ENCODE measurements at regions not wholly inside any gene's neighbourhood (a gene's known extent, or its start where the extent isn't known, plus 50 kb on each side); places are given as distances from the start of the nearest gene placed in this dataset.

DNA sequence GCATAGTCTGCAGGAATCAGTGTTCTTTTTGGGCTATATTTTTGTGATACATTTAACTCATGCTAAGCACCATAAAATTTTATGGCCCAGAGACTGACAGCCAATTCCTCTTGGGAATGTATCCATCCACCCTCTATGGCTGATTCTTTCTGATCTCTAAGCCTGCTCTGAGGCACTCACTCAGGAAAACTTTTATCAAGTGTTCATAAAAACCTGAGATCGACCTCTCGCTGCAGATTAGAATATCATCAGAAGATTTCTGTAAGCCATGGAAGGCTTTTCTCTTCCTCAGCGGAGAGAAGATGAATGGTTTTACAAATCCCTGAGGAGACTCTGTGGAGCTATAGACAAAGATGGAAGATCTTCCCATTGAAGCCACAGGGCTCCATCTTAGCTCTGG is 489.8 kb upstream of the GHITM start:
- Mint-ChIP-seq H3K4me1 (no peaks in the 10 kb centered on the region), H3K4me3 (no peak overlapping the region), H3K36me3 (no peaks in the 10 kb centered on the region), H3K9me3 (peaks cover 0 to 8% (median 0%) of the 10 kb centered on the region in 11 donors), H3K27me3 (no peaks in the 10 kb centered on the region), H3K27ac (no peak overlapping the region)
- no peak for DNase-seq
- H3K27ac ChIP-seq (ENCODE audit: low read depth, low read length) = no peak overlapping the region
- H3K27me3 ChIP-seq (ENCODE audit: control insufficient read depth in 2 of 2, insufficient read depth in 2 of 2, low read length in 2 of 2) = no peaks in the 10 kb centered on the region
- no peaks in the 10 kb centered on the region for H3K4me1 ChIP-seq (ENCODE audit: control insufficient read depth in 2 of 2, insufficient read depth in 2 of 2, low read length in 2 of 2)
- ChIA-PET POLR2A (no interaction called here), CTCF (no interaction called here)
- no peak for ATAC-seq
- H3K4me3 ChIP-seq (ENCODE audit: low read length) = no peak overlapping the region
- intact Hi-C loops (cut with micrococcal nuclease) = no loop called here
- H3K36me3 ChIP-seq (ENCODE audit: control insufficient read depth in 2 of 3, insufficient read depth in 3 of 3, low read length in 3 of 3) = no peaks in the 10 kb centered on the region
- H3K9me3 ChIP-seq (ENCODE audit: control insufficient read depth in 2 of 3, low read length in 3 of 3) = no peaks in the 10 kb centered on the region

- DNase-seq (no peak), ATAC-seq (no peak)
- Histone ChIP-seq H3K4me1 (ENCODE audit: control insufficient read depth in 2 of 2, insufficient read depth in 2 of 2, low read length in 2 of 2) (no peaks in the 10 kb centered on the region), H3K4me3 (ENCODE audit: low read length) (no peak overlapping the region), H3K27me3 (ENCODE audit: control insufficient read depth in 2 of 2, insufficient read depth in 2 of 2, low read length in 2 of 2) (no peaks in the 10 kb centered on the region), H3K9me3 (ENCODE audit: control insufficient read depth in 2 of 3, low read length in 3 of 3) (no peaks in the 10 kb centered on the region), H3K36me3 (ENCODE audit: control insufficient read depth in 2 of 3, insufficient read depth in 3 of 3, low read length in 3 of 3) (no peaks in the 10 kb centered on the region), H3K27ac (ENCODE audit: low read depth, low read length) (no peak overlapping the region)
- no peak overlapping the region for H3K27ac Mint-ChIP-seq
- H3K4me3 Mint-ChIP-seq = no peak overlapping the region
- no peaks in the 10 kb centered on the region for H3K27me3 Mint-ChIP-seq
- ChIA-PET CTCF (no interaction called here), POLR2A (no interaction called here)
- no peaks in the 10 kb centered on the region for H3K36me3 Mint-ChIP-seq
- H3K4me1 Mint-ChIP-seq = no peaks in the 10 kb centered on the region
- intact Hi-C loops (cut with micrococcal nuclease) = no loop called here
- peaks cover 0 to 5% (median 0%) of the 10 kb centered on the region in 11 donors for H3K9me3 Mint-ChIP-seq
These were observed 484.6 kb upstream of the GHITM start for GRCh38 chr10:83654689-83655088.

DNA sequence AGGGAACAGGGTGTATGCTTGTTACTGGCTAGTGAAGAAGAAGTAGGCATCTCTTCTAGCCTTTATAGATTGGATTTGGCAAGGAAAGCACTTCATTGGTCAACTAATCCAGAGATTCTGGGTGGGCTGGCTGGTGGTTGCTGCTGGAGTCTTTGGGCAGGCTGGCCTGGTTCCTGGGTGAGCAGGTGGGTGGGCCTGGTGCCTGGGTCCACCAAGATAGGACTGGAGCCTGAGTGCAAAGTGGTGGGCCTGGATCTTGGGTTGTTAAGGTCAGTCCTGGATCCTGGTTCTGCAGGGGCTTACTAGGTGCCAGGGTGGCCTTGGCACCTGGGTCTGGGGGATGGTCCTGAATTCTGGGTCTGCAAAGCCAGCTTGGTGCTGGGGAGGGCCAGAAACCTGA is 482.4 kb upstream of the GHITM start:
- Mint-ChIP-seq H3K36me3 (no peaks in the 10 kb centered on the region), H3K9me3 (peaks cover 0 to 5% (median 0%) of the 10 kb centered on the region in 11 donors), H3K27ac (no peak overlapping the region), H3K4me3 (no peak overlapping the region), H3K27me3 (no peaks in the 10 kb centered on the region), H3K4me1 (no peaks in the 10 kb centered on the region)
- no peaks in the 10 kb centered on the region for H3K4me1 ChIP-seq (ENCODE audit: control insufficient read depth in 2 of 2, insufficient read depth in 2 of 2, low read length in 2 of 2)
- ATAC-seq = no peak
- no peak for DNase-seq
- ChIA-PET POLR2A (no interaction called here), CTCF (no interaction called here)
- H3K9me3 ChIP-seq (ENCODE audit: control insufficient read depth in 2 of 3, low read length in 3 of 3) = no peaks in the 10 kb centered on the region
- no peaks in the 10 kb centered on the region for H3K36me3 ChIP-seq (ENCODE audit: control insufficient read depth in 2 of 3, insufficient read depth in 3 of 3, low read length in 3 of 3)
- H3K27ac ChIP-seq (ENCODE audit: low read depth, low read length) = no peak overlapping the region
- H3K4me3 ChIP-seq (ENCODE audit: low read length) = no peak overlapping the region
- intact Hi-C loops (cut with micrococcal nuclease) = no loop called here
- H3K27me3 ChIP-seq (ENCODE audit: control insufficient read depth in 2 of 2, insufficient read depth in 2 of 2, low read length in 2 of 2) = no peaks in the 10 kb centered on the region

DNA sequence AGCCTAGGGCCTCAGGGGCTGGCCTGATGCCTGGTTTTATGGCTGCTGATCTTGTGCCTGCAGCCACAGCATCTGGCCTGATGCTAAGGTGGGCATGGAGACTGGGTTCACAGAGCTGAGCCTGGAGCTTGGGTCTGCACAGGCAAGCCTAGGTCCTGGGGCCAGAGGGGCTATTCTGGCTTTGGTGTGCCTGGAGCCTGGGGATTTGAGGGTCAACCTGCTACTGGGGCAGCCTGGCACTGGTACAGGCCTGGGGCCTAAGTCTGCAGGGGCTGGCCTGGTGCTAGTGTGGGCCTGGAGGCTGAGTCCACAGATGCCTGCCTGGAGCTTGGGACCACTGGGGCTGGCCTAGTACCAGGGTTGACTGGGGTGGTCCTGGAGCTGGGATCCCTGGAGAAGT is 481.8 kb upstream of the GHITM start:
- H3K27ac Mint-ChIP-seq = no peak overlapping the region
- no peaks in the 10 kb centered on the region for H3K9me3 ChIP-seq (ENCODE audit: control insufficient read depth in 2 of 3, low read length in 3 of 3)
- H3K9me3 Mint-ChIP-seq = peaks cover 0 to 7% (median 0%) of the 10 kb centered on the region in 11 donors
- ChIA-PET POLR2A (no interaction called here), CTCF (no interaction called here)
- DNase-seq = no peak
- H3K4me1 ChIP-seq (ENCODE audit: control insufficient read depth in 2 of 2, insufficient read depth in 2 of 2, low read length in 2 of 2) = no peaks in the 10 kb centered on the region
- H3K27me3 Mint-ChIP-seq = no peaks in the 10 kb centered on the region
- H3K4me3 Mint-ChIP-seq = no peak overlapping the region
- intact Hi-C loops (cut with micrococcal nuclease) = no loop called here
- H3K4me3 ChIP-seq (ENCODE audit: low read length) = no peak overlapping the region
- no peak overlapping the region for H3K27ac ChIP-seq (ENCODE audit: low read depth, low read length)
- peak; percentile 34 for ATAC-seq
- no peaks in the 10 kb centered on the region for H3K27me3 ChIP-seq (ENCODE audit: control insufficient read depth in 2 of 2, insufficient read depth in 2 of 2, low read length in 2 of 2)
- no peaks in the 10 kb centered on the region for H3K36me3 Mint-ChIP-seq
- H3K36me3 ChIP-seq (ENCODE audit: control insufficient read depth in 2 of 3, insufficient read depth in 3 of 3, low read length in 3 of 3) = no peaks in the 10 kb centered on the region
- H3K4me1 Mint-ChIP-seq = no peaks in the 10 kb centered on the region

DNA sequence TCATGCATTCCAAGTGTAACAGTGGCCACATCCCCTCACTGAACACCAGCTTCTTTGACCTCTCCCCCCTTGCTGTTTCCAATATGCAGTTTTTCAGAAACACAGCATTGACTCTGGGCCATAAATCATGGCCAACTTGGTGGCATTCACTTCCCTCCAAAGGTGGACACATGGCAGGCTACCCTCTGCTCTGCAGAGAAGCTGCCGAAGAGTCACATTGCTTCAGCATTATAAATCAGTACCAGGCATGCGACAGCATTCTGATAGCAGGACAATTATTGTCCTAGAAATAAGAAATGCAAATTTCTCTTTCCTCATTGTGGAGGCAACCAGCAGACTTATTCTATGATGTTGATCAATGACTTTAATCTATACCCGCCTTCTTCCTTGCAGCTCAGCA is 475.4 kb upstream of the GHITM start:
- Histone ChIP-seq H3K36me3 (ENCODE audit: control insufficient read depth in 2 of 3, insufficient read depth in 3 of 3, low read length in 3 of 3) (no peaks in the 10 kb centered on the region), H3K9me3 (ENCODE audit: control insufficient read depth in 2 of 3, low read length in 3 of 3) (no peaks in the 10 kb centered on the region), H3K4me3 (ENCODE audit: low read length) (no peak overlapping the region), H3K4me1 (ENCODE audit: control insufficient read depth in 2 of 2, insufficient read depth in 2 of 2, low read length in 2 of 2) (no peaks in the 10 kb centered on the region), H3K27me3 (ENCODE audit: control insufficient read depth in 2 of 2, insufficient read depth in 2 of 2, low read length in 2 of 2) (no peaks in the 10 kb centered on the region), H3K27ac (ENCODE audit: low read depth, low read length) (no peak overlapping the region)
- no peak overlapping the region for H3K4me3 Mint-ChIP-seq
- intact Hi-C loops (cut with micrococcal nuclease) = no loop called here
- H3K27ac Mint-ChIP-seq = no peak overlapping the region
- H3K27me3 Mint-ChIP-seq = no peaks in the 10 kb centered on the region
- H3K36me3 Mint-ChIP-seq = no peaks in the 10 kb centered on the region
- ChIA-PET CTCF (no interaction called here), POLR2A (no interaction called here)
- H3K9me3 Mint-ChIP-seq = peaks cover 0 to 19% (median 5%) of the 10 kb centered on the region in 11 donors
- DNase-seq (no peak), ATAC-seq (no peak)
- H3K4me1 Mint-ChIP-seq = no peaks in the 10 kb centered on the region

GRCh38 chr10:83666762-83667161 is 472.5 kb upstream of the GHITM start:
- no peak overlapping the region for H3K4me3 ChIP-seq (ENCODE audit: low read length)
- no peaks in the 10 kb centered on the region for H3K9me3 ChIP-seq (ENCODE audit: control insufficient read depth in 2 of 3, low read length in 3 of 3)
- Mint-ChIP-seq H3K27me3 (no peaks in the 10 kb centered on the region), H3K9me3 (peaks cover 0 to 22% (median 6%) of the 10 kb centered on the region in 11 donors), H3K4me3 (no peak overlapping the region), H3K36me3 (no peaks in the 10 kb centered on the region), H3K27ac (no peak overlapping the region), H3K4me1 (no peaks in the 10 kb centered on the region)
- H3K27ac ChIP-seq (ENCODE audit: low read depth, low read length) = no peak overlapping the region
- ATAC-seq (no peak), DNase-seq (no peak)
- CTCF ChIA-PET = no interaction called here
- no peaks in the 10 kb centered on the region for H3K27me3 ChIP-seq (ENCODE audit: control insufficient read depth in 2 of 2, insufficient read depth in 2 of 2, low read length in 2 of 2)
- POLR2A ChIA-PET = no interaction called here
- no peaks in the 10 kb centered on the region for H3K36me3 ChIP-seq (ENCODE audit: control insufficient read depth in 2 of 3, insufficient read depth in 3 of 3, low read length in 3 of 3)
- intact Hi-C loops (cut with micrococcal nuclease) = no loop called here
- no peaks in the 10 kb centered on the region for H3K4me1 ChIP-seq (ENCODE audit: control insufficient read depth in 2 of 2, insufficient read depth in 2 of 2, low read length in 2 of 2)

DNA sequence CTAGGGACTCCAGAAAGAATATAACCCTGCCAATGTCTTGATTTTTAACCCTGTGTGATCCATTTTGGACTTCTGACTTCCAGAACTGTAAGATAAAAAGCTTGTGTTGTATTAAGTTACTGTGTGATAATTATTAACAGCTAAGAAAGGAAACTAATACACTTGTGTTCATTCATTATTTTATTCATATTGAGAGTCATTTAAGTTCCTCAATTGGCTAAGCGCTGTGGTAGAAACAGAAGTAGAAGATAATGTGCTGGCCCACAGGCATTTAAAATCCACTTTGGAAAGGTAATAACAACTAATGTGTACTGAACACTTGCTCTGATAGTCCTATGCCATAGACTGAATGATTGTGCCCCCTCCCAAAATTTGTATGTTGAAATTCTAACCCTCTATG is 471.7 kb upstream of the GHITM start:
- Mint-ChIP-seq H3K4me1 (no peaks in the 10 kb centered on the region), H3K9me3 (peaks cover 0 to 16% (median 6%) of the 10 kb centered on the region in 11 donors), H3K27me3 (no peaks in the 10 kb centered on the region), H3K4me3 (no peak overlapping the region), H3K36me3 (no peaks in the 10 kb centered on the region), H3K27ac (no peak overlapping the region)
- intact Hi-C loops (cut with micrococcal nuclease) = no loop called here
- H3K9me3 ChIP-seq (ENCODE audit: control insufficient read depth in 2 of 3, low read length in 3 of 3) = no peaks in the 10 kb centered on the region
- H3K27me3 ChIP-seq (ENCODE audit: control insufficient read depth in 2 of 2, insufficient read depth in 2 of 2, low read length in 2 of 2) = no peaks in the 10 kb centered on the region
- no peaks in the 10 kb centered on the region for H3K36me3 ChIP-seq (ENCODE audit: control insufficient read depth in 2 of 3, insufficient read depth in 3 of 3, low read length in 3 of 3)
- no peaks in the 10 kb centered on the region for H3K4me1 ChIP-seq (ENCODE audit: control insufficient read depth in 2 of 2, insufficient read depth in 2 of 2, low read length in 2 of 2)
- ATAC-seq (no peak), DNase-seq (no peak)
- ChIA-PET POLR2A (no interaction called here), CTCF (no interaction called here)
- no peak overlapping the region for H3K4me3 ChIP-seq (ENCODE audit: low read length)
- H3K27ac ChIP-seq (ENCODE audit: low read depth, low read length) = no peak overlapping the region

All from naive thymus-derived CD4-positive, alpha-beta T cell (primary cell).